EL (cell line): ENCODE measurements at regions not wholly inside any gene's neighbourhood (a gene's known extent, or its start where the extent isn't known, plus 50 kb on each side); places are given as distances from the start of the nearest gene placed in this dataset.
A peak's percentile ranks its signal among the peaks of the same experiment; 100 is the strongest.
"Not testable (repeated sequence)": the region's sequence is repeated elsewhere in the genome, so short reads cannot be mapped to it uniquely, and the experiment has no call there.

Experiments
- DNase-seq: peaks from one replicate; pipeline ENCODE4 v3.0.0-alpha.2; 2016

DNA sequence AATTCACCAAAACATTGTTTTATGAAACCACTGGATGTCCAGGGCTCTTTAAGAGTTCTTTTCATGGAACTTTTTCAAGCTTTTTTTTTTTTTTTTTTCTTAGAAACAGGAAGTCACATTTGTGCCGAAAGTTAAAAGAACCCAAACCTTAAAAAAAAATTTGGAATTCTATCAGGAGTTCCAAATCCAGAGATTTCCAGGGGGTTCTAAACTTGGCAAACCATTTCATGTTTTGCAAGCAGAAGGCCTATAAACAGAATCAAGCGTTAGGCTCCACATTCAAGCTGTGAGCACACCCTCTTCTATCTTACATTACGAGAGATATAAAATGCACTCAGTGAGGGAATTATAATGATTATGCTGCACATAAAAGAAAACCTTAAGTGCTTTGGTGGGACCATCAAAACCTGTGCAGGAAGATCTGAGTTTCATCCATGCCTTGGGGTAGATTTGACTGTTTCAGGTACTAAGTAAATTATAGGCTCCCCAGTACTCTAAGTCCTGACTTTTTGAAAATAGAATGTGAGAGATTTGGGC is 154.8 kb upstream of the FAR2 start:
- DNase-seq, result no peak

GRCh38 chr12:28996688-28997087 is 152.4 kb upstream of the FAR2 start:
- no peak for DNase-seq

DNA sequence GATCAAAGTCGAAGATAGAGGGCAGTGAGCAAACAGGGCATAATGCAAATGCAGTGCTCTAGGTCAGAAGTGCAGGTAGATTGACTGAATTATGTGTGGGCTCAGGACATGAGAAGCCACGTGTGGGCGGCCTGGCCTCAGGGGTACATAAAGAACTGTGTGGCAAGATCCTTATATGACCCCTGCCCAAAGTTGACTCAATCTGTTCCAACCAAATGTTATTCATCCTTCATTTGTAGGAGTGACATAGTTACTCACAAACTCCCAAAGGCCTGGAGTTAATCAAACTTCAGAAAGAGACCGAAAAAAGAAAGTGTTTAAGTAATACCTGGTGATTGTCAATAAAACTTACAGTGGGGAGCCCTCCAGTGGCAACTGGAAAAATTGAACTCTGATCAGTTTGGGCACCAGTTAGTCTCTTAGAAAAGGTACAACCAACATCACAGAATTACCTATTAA is 150.4 kb upstream of the FAR2 start:
- peak; percentile 17 for DNase-seq

DNA sequence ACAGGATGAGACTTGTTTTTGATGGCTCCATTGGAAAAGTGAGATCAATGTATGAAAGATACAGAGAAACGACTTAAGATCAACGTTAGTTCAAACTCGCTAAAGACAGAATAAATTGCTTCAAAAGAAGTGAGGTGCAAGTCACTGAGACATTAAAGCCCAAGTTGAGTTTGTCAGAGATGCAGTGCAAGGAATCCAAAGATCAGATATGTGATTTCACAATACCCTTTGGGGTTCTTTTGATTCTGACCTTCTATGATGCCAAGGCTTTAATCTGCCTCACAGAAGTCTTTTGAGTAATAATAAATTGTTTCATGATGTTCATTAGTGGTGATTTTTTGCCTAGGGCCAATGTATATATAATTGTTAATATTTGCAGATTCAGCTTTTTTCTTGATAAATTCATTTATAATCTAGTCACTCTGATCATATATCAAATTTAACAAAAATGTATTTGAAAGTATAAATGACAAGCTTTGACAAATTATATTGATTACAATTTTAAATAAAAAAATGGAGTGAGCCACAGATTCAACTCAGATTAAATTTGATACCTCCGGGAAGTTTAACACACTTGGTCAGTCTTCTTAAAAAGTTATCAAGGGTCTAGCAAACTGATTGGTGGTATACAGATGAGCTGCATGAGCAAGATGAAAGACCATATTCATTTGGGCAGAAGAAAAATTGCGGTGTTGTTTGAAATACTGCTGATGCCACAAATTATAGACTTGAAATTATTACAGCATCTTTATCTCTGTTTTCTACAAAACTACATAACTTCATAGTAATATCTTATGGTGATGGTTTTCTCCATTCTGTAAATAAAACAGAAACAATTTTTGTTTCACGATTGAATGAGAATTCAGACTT is 144.8 kb upstream of the FAR2 start:
- DNase-seq, result no peak

DNA sequence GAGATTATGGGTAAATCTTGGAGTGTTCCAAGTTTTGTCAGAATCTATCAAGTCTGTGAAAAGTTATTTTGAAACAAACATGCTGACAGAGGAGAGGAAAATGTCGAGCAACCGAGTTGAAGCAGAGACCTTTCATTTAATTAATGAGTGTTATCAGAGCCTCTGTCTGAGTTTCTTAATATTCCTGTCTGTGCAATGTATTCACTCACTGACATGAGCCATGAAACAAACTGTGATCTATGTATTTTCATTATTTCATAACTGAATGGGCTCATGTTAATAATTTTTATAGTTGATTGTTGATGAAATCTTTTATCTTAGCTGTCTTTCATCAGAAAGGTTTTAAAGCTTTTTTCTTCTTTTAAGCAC is 144.2 kb upstream of the FAR2 start:
- DNase-seq, result no peak

GRCh38 chr12:29008786-29009185 is 140.3 kb upstream of the FAR2 start:
- no peak for DNase-seq

DNA sequence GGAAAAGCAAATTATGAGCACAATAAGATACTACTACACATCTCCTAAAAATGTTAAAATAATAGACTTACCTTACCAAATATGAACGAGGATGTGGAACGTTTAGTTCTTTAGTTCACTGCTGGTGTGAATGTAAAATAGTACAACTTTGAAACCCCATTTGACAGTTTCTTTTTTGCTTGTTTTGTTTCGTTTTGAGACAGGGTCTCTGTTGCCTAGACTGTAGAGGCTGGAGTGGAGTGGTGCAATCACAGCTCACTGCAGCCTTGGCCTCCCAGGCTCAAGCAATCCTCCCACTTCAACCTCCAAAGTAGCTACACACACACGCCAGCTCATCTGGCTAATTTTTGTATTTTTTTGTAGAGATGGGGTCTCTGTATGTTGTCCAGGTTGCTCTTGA is 136.4 kb upstream of the FAR2 start:
- DNase-seq, result no peak

DNA sequence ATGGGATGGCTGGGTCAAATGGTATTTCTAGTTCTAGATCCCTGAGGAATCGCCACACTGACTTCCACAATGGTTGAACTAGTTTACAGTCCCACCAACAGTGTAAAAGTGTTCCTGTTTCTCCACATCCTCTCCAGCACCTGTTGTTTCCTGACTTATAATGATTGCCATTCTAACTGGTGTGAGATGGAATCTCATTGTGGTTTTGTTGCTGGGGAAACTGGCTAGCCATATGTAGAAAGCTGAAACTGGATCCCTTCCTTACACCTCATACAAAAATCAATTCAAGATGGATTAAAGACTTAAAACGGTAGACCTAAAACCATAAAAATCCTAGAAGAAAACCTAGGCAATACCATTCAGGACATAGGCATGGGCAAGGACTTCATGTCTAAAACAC is 131.5 kb upstream of the FAR2 start:
- not testable (repeated sequence) for DNase-seq

DNA sequence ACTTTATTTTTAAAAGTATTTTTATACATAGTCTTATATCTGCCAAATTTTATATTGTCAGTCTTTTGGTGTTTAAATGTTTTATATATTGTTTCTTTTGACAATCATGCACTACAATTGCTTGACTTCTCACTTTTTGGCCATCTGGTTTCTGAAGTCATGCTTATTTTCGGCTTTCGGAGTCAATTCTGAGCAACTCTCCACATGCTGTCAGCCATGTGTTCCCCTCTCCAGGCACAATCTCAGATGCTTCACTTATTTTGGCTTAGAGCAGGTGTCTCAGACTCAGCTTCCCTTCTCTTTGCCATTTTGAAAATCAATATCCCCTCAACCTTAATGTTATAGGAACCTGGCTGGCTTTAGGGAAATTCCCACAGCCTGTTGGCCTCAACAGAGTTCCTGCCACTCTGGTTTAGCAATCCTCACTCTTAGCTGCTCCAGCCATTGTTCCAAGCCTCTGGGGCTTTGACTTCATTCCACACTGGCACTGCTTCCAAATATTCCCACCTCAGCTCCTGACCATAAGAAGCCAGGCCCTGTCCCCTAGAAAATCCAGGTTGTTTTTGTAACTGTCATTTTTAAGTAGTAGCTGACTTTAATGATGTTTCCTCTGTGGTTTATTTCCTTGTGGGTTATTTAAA is 125.5 kb upstream of the FAR2 start:
- DNase-seq, result no peak

DNA sequence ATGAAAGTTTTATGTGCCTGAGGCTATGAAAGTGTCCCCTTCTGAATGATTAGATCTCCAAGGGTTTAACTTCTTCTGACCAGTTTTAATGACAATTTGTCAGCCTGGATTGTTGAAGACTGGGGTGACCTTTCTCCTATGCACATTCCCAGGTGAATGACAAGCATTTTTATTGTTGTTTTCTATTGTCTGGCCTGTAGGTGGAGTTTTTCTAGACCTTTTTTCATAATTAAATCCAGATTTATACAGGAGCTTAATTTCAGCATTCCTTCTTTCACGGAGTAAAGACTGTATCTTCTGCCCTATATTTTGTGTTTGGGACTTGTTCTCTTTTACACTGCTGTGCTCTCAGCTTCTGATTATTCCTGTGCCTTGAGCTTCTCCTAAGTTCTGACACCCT is 125.0 kb upstream of the FAR2 start:
- no peak for DNase-seq

- no peak for DNase-seq
Measured at GRCh38 chr12:29025937-29026336, 123.1 kb upstream of the FAR2 start.

GRCh38 chr12:29026419-29026818 is 122.7 kb upstream of the FAR2 start:
- DNase-seq, result no peak

DNA sequence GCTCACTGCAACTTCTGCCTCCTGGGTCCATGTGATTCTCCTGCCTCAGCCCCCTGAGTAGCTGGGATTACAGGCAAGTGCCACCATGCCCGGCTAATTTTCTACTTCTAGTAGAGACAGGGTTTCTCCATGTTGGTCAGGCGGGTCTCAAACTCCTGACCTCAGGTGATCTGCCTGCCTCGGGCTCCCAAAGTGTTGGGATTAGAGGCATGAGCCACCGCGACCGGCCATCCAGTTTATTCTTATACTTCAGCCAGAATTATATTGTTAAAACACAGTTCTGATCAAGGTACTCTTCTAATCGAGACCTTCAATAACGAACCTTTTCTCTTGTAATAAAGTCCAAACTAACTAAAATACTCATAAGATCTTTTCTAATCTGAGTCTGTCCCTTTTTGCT is 119.6 kb upstream of the FAR2 start:
- DNase-seq, result not testable (repeated sequence)

DNA sequence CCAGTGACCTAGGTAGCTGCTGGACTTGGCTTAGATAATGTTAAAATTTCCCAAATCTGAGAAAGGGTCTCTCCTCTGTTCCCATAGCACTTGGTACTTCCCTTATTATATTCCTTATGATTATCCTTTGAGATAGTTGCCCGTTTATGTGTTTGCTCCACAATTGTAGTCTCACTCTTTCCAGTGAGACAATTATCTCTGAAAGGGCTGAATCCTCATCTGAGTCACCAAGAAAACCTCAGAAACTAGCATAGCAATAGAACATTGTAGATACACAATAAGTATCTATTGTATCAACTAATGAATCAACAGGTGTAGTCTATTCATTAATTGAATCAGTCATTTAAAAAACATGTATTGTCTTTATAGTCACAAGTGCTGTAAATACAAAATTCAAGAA is 119.1 kb upstream of the FAR2 start:
- no peak for DNase-seq

- DNase-seq, result no peak
Measured at GRCh38 chr12:29032446-29032845, 116.6 kb upstream of the FAR2 start.

DNA sequence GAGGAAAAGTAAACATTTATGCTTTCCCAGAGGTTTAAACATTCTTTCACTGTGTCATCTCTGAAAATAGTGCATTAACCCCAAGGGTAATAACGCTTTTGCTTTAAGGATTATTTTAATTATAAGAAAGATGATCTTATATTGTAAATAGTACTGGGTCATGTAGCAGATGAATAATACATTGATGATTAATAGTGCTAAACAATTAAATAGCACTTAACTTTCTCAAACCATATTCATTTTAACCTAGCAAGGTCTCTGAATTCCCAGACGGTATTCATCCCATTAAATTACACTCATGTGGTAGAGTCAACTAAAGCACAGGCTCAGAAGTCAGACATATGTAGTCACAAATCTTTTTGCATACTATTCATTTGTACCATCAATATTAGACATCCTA is 115.6 kb upstream of the FAR2 start:
- no peak for DNase-seq

DNA sequence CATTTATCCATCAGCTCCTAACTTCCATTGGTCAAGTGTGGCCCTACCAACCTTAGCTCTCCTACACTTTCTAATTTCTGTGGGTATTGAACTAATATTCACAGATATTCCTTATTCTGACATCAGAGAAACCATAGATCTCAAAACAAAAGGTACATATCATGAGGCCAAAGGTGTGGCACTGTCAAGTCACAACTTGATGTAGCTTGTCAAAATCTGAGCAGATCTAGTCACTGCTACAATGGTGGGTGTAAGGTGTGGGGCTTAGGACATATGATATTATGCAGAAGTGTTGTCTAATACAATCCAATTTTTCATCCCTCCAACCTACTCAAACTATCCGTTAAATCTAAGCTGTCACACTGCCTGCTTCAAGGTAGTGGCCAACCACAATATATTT is 114.0 kb upstream of the FAR2 start:
- DNase-seq, result no peak

GRCh38 chr12:29039013-29039412 is 110.1 kb upstream of the FAR2 start:
- peak; percentile 8 for DNase-seq

DNA sequence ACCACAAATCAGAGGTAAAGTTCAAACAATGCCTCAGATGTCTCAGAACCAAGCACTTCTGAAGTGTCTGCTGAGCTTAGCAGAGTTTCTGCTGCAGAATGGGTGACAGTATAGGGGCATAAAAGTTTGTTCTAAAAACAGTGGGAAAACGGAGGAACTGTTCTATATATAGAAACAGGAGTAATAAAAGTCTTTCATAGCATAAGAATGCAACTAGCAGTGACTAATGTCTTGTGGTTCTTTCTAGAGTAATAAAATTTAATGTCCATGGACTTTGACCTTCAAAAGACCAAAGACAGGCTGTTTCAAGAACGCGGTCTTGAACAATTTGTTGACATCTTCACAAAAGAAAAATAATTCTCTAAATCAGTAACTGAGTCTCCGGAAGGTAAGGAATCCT is 107.5 kb upstream of the FAR2 start:
- DNase-seq, result peak; percentile 75

DNA sequence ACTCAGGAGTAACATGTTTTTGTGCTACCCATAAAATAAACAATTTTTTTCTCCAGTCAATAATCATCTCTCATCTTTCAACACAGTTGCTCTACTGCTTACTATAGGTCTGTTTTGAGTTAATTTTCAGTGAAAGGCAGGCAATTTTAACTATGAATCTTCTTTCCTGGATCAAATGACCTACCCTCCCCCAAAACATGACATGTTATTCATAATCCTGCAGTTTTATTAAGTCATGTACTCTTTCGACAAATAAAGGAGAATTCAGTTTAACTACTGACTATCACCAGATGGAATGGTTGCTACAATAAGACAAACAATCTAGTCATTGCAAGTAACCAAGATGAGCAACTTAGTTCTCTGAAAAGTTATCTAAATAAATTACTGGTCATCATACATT is 106.0 kb upstream of the FAR2 start:
- peak; percentile 12 for DNase-seq

DNA sequence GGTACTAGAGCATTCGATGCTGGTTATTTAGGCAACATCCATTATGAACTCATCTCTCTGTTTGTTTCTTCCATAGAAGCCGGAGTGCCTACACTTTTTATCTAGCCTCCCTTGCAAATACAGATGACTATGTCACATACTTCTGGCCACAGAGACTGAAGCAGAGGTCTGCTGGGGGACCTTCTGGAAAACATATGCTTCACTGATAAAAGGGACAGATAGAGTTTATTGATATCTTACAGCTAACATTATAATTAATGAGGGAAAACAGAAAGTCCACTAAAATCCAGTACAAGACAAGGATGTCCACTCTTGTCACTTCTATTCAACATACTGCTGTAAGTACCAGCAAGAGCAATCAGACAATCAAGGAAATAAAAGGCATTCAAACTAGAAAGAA is 104.3 kb upstream of the FAR2 start:
- no peak for DNase-seq

- DNase-seq, result no peak
Measured at GRCh38 chr12:29048787-29049186, 100.3 kb upstream of the FAR2 start.

DNA sequence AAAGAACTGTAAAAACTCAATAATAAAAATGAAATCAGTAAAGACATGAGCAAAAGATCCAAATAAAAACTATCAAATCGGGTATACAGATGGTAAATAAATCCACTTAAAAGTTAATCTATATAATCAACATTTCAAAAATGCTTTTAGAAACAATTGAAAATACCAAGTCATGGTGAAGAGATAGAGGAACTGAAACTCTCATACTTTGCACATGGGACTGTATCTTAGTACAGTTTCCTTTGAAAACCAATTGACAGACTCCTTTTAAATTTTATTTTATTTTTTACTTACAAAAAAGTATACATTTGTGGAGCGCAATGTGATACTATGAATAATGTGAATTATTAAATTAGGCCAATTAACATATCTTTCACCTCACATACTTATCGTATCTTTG is 98.6 kb upstream of the FAR2 start:
- DNase-seq, result no peak

- peak; percentile 16 for DNase-seq
Measured at GRCh38 chr12:29051221-29051620, 97.9 kb upstream of the FAR2 start.
